NCI-H1092 (cell line): ENCODE measurements at regions not wholly inside any gene's neighbourhood (a gene's known extent, or its start where the extent isn't known, plus 50 kb on each side); places are given as distances from the start of the nearest gene placed in this dataset.

ENCODE experiments used
- DNase-seq: peaks from one replicate; lab custom pipeline; 2025; lab: John Stamatoyannopoulos, UW

DNA sequence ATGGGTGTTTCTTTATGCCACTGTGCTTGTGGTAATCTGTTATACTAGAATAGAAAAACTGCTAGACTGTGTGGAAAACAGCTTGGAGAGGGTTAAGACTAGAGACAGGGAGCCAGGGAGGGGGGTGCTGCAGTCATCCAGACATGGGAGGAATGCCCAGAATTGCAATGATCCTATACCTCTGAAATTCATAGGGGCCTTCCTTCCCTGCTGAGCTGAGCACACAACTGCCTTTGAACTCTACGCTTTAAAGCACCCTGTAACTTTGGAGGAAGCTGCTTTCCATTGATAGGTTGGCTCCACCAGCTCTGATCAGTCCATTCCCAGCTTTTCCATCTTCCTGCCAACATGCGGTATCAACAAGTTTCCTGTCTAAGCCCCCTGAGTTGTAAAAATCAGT is 155.9 kb upstream of the RASGEF1B start:
- DNase-seq = no peak

DNA sequence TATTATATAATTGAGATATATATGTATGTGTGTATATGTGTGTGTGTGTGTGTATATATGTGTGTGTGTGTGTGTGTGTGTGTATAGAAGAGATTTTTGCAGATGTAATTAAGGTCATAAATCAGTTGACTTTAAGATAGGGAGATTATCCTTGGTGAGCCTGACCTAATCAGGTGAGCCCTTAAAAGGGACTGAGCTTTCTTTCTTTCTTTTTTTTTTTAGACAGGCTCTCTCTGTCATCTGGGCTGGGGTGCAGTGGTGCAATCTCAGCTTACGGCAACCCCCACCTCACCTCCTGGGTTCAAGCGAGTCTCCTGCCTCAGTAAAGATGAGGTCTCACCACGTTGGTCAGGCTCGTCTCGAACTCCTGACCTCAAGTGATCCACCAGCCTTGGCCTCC is 155.1 kb upstream of the RASGEF1B start:
- DNase-seq = no peak

DNA sequence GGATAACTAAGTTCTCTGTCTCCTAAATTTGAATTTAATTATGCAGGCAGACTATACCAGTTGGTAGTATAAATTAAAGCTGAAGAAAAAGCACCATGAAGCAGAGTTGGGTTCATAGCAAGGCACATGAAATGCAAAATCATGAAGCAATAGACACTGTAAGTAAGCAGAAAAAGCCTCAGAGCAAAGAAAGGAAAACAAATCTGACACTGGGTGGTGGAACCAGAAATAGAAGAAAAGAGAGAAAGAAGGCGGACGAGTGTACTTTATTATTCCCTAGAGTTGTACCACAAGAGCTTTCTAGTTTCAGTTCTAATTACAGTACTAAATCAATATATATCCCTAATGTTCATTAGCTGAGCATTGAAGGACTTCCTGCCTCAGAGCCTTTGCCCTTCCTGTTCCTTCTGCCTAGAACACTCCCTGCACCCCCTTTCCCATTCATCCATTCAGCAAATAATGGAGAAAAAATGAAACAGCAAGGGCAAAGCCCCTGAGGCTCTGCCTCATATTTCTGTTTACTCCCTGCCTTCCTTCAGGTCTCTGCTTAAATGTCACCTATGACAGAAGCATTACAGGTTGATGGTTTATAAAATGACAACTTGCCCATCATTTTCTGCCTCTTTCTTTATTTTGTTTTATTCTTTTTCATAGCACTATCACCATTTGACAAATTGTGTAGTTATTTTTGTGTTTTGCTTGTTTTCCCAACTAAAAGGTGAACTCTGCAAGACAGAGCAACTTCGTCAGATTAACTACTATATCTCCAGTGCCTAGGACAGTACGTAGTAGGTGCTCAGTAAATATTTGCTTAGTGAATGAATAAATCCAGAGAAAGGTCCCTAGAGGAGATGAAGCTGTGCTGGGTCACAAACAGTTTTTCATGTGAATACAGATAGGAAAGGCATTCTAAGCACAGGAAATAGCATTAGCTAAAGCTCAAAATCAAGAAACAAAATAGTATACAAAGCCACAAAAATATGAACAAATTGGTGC is 154.0 kb upstream of the RASGEF1B start:
- DNase-seq = no peak

DNA sequence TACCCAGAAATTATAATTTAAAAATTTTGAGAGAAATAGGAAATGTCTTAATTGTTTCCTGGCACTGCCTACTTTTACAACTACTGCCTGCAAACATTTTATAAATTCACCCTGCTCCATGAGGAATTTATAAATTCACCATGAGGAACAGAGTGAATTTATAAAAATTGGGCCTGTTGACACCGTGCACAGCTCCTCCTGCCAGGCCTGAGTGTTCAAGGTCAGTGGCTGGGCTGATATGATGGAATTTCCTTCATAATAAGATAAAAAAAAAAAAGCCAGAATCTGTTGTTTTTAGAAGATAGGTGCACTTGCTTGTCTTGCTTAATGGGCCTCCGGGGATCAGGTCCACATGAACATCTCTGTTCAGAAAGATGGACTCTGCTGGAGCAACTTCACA is 151.7 kb upstream of the RASGEF1B start:
- no peak for DNase-seq

- DNase-seq = no peak
These were observed 150.9 kb upstream of the RASGEF1B start for GRCh38 chr4:81622474-81623184.

DNA sequence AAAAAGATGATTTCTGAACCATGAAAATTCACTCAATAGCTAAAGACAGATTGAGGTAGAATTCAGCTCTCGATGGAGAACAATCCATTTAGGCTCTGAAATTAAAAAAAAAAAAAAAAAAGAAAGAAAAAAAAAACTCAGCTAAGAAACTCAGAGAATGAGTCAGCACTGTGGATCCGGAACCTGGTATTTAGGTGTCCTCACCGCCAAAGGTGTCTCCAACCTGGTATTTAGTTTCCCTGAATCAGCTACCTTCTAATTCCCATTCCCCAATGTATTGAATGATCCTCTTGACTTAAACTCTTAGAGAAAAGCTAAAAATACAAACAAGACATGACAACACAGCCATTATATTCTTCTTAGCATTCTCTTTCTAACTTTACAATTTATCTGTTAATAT is 150.3 kb upstream of the RASGEF1B start:
- DNase-seq = no peak

- DNase-seq = no peak
These were observed 149.8 kb upstream of the RASGEF1B start for GRCh38 chr4:81621490-81621889.

- no peak for DNase-seq
These were observed 148.7 kb upstream of the RASGEF1B start for GRCh38 chr4:81620442-81620841.

DNA sequence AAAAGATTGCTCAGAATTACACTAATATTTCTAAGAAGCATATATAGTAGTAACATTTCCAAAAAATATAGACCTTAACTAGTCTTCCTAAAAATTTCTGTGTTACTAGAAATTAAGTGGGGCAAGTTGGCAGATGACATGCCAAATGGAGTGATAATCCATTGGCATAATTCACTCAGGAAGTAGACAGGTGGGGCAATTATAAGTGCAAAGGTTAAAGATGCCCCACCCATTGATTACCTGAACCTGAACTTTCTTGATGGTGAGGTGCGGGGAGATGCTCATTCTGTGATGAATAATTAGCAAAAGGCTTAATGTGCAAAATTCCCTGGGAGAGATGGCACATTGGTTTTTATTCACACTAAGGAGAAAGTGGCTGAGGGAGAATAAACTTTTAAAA is 145.8 kb upstream of the RASGEF1B start:
- DNase-seq = no peak

GRCh38 chr4:81611221-81611620 is 139.5 kb upstream of the RASGEF1B start:
- DNase-seq = no peak

DNA sequence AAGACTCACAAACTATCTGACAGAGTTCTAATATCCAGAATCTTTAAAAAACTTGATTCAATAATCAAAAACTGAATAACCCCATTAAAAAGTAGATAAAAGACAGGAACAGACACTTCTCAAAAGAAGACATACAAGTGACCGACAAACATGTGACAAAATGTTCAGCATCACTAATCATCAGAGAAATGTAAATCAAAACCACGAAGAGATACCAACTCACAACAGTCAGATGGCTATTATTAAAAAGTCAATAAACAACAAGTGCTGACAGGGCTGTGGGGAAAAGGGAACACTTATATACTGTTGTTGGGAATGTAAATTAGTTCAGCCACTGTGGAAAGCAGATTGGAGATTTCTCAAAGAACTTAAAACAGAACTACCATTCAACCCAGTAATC is 138.1 kb upstream of the RASGEF1B start:
- no peak for DNase-seq

DNA sequence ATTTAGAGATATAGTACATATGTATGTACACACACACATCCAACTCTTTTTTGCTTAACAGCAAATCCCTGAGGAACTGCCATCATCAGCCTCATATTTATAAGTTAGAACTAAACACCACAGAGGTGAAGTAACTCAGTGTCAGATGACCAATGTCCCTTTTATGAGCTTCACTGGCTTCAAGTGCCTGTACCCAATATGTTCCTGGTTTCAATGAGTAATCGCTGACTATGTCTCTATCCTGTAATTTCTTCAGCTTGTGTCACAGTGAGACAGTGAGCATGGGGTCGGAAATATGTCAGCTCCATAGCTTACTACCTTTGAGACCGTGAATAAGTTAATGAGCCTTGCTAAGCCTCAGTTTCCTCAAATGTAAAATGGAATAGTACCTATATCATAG is 136.2 kb upstream of the RASGEF1B start:
- DNase-seq = no peak

- no peak for DNase-seq
These were observed 135.2 kb upstream of the RASGEF1B start for GRCh38 chr4:81606801-81607501.

- DNase-seq = no peak
These were observed 134.5 kb upstream of the RASGEF1B start for GRCh38 chr4:81606166-81606565.

DNA sequence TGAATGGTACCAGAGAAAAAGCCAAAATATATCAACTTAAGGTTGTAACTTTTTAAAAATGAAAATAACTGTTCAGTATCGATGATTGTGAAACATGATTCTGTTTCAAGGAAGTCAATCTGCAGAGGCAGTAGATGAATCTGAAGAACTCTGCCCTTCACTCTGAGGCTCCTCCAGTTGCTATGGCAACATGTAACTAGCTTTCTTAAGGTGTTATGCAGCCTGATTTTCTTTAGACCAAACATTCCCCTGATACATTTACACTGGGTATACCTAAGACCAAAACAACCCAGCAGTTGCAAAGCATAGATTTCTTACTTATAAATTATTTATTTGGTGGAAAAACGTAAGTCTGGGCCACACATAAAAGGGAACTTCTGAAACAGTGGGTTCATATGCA is 133.6 kb upstream of the RASGEF1B start:
- no peak for DNase-seq

- no peak for DNase-seq
These were observed 133.0 kb upstream of the RASGEF1B start for GRCh38 chr4:81604683-81605218.

DNA sequence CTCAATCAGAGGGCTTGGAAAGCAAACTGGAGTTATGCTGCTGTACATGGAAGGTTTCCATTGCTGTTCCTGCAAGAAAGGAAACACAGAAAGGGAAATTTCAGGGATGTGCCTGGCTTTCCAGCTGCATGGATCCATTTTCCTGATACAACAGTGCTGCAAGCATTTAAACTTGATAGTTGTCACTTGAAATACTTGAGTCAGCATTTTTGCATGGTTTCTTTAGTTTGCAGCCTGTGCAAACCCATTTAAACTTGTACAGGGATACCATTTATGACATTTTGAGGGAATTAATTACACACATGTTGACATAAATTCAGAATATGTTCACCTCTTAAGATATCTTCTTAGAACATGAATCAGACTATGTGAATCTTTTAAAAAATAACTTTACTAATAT is 131.1 kb upstream of the RASGEF1B start:
- DNase-seq = no peak

GRCh38 chr4:81601358-81601694 is 129.6 kb upstream of the RASGEF1B start:
- no peak for DNase-seq

GRCh38 chr4:81600520-81601357 is 129.0 kb upstream of the RASGEF1B start:
- no peak for DNase-seq

GRCh38 chr4:81599742-81600380 is 128.2 kb upstream of the RASGEF1B start:
- DNase-seq = no peak
